Right lobe of liver (tissue), 4 donors: ENCODE measurements at regions not wholly inside any gene's neighbourhood (a gene's known extent, or its start where the extent isn't known, plus 50 kb on each side); places are given as distances from the start of the nearest gene placed in this dataset.

ENCODE experiments used
- POLR2A ChIP-seq: fragments of 450-650 bp; IDR thresholded peaks from one replicate; pipeline ENCODE4 v1.6.1; 2017; ENCODE audit warnings: antibody characterized with exemption, mild to moderate bottlenecking
- TF ChIP-seq, protein P1 (sequence below), 4 donors: fragments of 200-600 bp in 3 of 4; fragments of 450-650 bp in 1 of 4; IDR thresholded peaks; one replicate each; pipeline versions ENCODE4 v1.5.1 to v1.8.0; 2016 to 2022; ENCODE audit warnings: antibody characterized with exemption in 4 of 4, mild to moderate bottlenecking in 2 of 4
- donor health status: DM: no; HTN: no; CAD: no.
- donor health status: DM: no; HTN: no; CAD: no.
- donor health status: DM: no; HTN: yes; CAD: no.

- TF ChIP-seq, protein P1, sequence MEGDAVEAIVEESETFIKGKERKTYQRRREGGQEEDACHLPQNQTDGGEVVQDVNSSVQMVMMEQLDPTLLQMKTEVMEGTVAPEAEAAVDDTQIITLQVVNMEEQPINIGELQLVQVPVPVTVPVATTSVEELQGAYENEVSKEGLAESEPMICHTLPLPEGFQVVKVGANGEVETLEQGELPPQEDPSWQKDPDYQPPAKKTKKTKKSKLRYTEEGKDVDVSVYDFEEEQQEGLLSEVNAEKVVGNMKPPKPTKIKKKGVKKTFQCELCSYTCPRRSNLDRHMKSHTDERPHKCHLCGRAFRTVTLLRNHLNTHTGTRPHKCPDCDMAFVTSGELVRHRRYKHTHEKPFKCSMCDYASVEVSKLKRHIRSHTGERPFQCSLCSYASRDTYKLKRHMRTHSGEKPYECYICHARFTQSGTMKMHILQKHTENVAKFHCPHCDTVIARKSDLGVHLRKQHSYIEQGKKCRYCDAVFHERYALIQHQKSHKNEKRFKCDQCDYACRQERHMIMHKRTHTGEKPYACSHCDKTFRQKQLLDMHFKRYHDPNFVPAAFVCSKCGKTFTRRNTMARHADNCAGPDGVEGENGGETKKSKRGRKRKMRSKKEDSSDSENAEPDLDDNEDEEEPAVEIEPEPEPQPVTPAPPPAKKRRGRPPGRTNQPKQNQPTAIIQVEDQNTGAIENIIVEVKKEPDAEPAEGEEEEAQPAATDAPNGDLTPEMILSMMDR (IDR thresholded peaks at IDR 0.05), result peak; percentile 30 to 74 (median 44)
- TF ChIP-seq POLR2A, result no peak
Observed at GRCh38 chr18:51278045-51278649, 80.7 kb upstream of the MEX3C start.
